ENCODE measurements at regions not wholly inside any gene's neighbourhood (a gene's known extent, or its start where the extent isn't known, plus 50 kb on each side); places are given as distances from the start of the nearest gene placed in this dataset.
A peak's percentile ranks its signal among the peaks of the same experiment; 100 is the strongest.

- DNase-seq, result peak; percentile 19
Observed at GRCh38 chr7:110179037-110179436, 911.9 kb upstream of the LRRN3 start.

- no peak for DNase-seq
Observed at GRCh38 chr7:110181768-110182167, 909.2 kb upstream of the LRRN3 start.

GRCh38 chr7:110186334-110186733 is 904.6 kb upstream of the LRRN3 start:
- no peak for DNase-seq

- no peak for DNase-seq
Observed at GRCh38 chr7:110187877-110188554, 902.9 kb upstream of the LRRN3 start.

- peak; percentile 40 for DNase-seq
Observed at GRCh38 chr7:110204527-110204926, 886.4 kb upstream of the LRRN3 start.

GRCh38 chr7:110205899-110206298 is 885.0 kb upstream of the LRRN3 start:
- peak; percentile 23 for DNase-seq

GRCh38 chr7:110209884-110210283 is 881.0 kb upstream of the LRRN3 start:
- DNase-seq, result no peak

- no peak for DNase-seq
Observed at GRCh38 chr7:110210941-110211608, 879.9 kb upstream of the LRRN3 start.

- peak; percentile 7 for DNase-seq
Observed at GRCh38 chr7:110224643-110225042, 866.3 kb upstream of the LRRN3 start.

GRCh38 chr7:110246118-110246517 is 844.8 kb upstream of the LRRN3 start:
- DNase-seq, result no peak

GRCh38 chr7:110253093-110253492 is 837.8 kb upstream of the LRRN3 start:
- no peak for DNase-seq

- no peak for DNase-seq
Observed at GRCh38 chr7:110257673-110258072, 833.3 kb upstream of the LRRN3 start.

- DNase-seq, result no peak
Observed at GRCh38 chr7:110262251-110262650, 828.7 kb upstream of the LRRN3 start.

- no peak for DNase-seq
Observed at GRCh38 chr7:110264288-110264687, 826.6 kb upstream of the LRRN3 start.

- no peak for DNase-seq
Observed at GRCh38 chr7:110281362-110281761, 809.6 kb upstream of the LRRN3 start.

GRCh38 chr7:110283056-110283455 is 807.9 kb upstream of the LRRN3 start:
- DNase-seq, result peak; percentile 14

GRCh38 chr7:110291430-110291829 is 799.5 kb upstream of the LRRN3 start:
- DNase-seq, result no peak

- DNase-seq, result no peak
Observed at GRCh38 chr7:110296321-110296720, 794.6 kb upstream of the LRRN3 start.

GRCh38 chr7:110307776-110308175 is 783.2 kb upstream of the LRRN3 start:
- no peak for DNase-seq

- DNase-seq, result peak; percentile 10
Observed at GRCh38 chr7:110308791-110309190, 782.1 kb upstream of the LRRN3 start.

GRCh38 chr7:110309941-110310340 is 781.0 kb upstream of the LRRN3 start:
- DNase-seq, result no peak

- no peak for DNase-seq
Observed at GRCh38 chr7:110311556-110311955, 779.4 kb upstream of the LRRN3 start.

- peak; percentile 54 for DNase-seq
Observed at GRCh38 chr7:110317541-110318265, 773.2 kb upstream of the LRRN3 start.

- DNase-seq, result peak; percentile 8
Observed at GRCh38 chr7:110320285-110320684, 770.6 kb upstream of the LRRN3 start.
